GM12865 (cell line): ENCODE measurements at regions not wholly inside any gene's neighbourhood (a gene's known extent, or its start where the extent isn't known, plus 50 kb on each side); places are given as distances from the start of the nearest gene placed in this dataset.

Source experiments
- DNase-seq: peaks from one replicate; pipeline ENCODE4 v3.0.0; 2010; ENCODE audit warnings: low read depth
- H3K4me3 ChIP-seq: 2 replicates; pipeline ENCODE4 v1.5.1; 2011; ENCODE audit warnings: mild to moderate bottlenecking, low read depth, low read length, control low read depth
- TF ChIP-seq, protein P1 (sequence below): IDR thresholded peaks from 2 replicates; pipeline ENCODE4 v1.5.1; 2011; ENCODE audit warnings: low read length, control low read depth, low read depth, inconsistent platforms; ENCODE audit not compliant: insufficient read depth; ENCODE audit errors: missing control alignments

DNA sequence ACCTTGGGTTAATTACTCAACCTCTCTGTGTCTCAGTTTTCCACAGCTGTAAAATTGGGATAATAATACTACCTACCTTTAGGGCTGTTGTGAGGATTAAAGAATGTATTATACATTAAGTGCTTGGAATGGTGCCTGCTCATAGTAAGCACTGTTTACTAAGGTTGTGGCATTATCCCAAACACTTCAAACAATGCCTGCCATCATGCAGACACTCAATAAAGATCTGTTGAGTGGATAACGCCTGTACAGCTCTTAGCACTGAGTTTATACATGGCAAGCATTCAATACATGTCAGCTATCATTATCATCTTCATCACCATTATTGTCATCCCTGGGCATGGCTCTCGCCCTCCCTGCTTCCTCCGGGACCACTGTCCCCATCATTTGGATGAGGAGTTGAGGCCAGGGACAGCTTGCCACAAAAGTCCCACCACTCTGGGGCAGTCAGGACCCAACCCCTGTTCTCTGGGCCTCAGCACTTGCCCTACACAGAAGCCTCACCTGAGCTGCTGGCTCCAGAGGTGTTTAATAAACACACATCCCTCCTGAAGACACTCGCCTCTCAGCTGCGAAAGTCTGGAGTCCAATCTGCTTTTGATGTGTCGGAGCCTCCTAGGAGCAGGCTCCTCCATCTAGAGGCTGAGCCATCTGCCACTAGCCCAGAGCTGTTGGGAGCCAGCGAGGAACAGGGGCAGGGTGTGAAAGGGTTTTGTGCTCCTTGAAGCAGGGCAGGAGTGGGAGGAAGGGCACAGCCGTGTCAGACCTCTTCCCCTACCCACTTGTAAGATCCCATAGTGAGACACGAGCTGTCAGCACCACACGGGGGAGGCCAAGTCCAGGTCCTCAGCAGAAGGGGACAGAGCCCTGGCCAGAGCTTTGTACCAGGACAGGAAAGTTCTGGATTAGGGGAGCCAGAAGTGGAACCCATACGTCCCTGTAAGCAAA, 80.9 kb upstream of the ZC3H12A start:
- no peak for DNase-seq
- TF ChIP-seq, protein P1, sequence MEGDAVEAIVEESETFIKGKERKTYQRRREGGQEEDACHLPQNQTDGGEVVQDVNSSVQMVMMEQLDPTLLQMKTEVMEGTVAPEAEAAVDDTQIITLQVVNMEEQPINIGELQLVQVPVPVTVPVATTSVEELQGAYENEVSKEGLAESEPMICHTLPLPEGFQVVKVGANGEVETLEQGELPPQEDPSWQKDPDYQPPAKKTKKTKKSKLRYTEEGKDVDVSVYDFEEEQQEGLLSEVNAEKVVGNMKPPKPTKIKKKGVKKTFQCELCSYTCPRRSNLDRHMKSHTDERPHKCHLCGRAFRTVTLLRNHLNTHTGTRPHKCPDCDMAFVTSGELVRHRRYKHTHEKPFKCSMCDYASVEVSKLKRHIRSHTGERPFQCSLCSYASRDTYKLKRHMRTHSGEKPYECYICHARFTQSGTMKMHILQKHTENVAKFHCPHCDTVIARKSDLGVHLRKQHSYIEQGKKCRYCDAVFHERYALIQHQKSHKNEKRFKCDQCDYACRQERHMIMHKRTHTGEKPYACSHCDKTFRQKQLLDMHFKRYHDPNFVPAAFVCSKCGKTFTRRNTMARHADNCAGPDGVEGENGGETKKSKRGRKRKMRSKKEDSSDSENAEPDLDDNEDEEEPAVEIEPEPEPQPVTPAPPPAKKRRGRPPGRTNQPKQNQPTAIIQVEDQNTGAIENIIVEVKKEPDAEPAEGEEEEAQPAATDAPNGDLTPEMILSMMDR = no peak
- H3K4me3 ChIP-seq = no peak overlapping the region

DNA sequence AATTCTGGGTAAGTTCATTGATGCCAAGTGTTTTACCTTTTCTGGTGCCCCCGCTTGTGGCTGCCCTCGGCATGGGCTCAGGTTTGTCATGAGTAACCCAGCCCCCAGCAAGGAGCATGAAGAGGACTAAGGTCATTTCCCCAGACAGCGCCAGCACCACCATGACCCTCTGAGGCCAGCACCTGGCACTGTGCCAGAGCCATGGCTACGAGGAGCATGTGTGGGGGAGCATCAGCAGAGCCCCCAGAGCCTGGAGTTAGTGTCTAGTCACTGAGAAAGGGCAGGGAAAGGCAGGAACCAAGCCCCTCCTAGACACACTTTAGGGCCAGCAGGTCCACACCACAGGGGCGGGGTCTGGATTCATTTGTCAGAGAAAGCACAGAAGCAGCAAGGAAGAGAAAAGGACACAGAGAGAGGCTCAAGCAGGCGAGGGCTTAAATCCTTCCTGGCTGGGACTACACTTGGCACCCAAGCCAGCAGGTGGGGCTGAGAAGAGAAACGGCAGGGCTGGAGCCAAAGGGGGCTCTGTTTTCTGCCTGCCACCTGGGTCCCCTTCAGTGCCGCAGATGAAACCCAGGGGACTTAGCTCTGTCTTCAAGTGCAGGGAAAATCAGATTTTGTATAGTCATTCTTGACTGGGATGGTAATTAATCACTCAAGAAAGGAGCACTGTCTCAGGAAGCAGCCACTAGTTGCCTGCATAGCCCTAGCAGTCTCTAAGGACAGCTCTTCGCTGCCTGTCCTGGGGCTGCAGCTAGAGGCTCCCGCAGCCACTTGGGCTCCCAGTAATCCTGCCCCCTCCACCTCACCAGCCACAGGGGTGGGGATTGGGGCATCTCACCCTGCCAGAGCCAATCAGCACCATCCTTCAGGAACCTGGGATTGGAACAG, 79.6 kb upstream of the ZC3H12A start:
- TF ChIP-seq, protein P1 = no peak
- DNase-seq = no peak

DNA sequence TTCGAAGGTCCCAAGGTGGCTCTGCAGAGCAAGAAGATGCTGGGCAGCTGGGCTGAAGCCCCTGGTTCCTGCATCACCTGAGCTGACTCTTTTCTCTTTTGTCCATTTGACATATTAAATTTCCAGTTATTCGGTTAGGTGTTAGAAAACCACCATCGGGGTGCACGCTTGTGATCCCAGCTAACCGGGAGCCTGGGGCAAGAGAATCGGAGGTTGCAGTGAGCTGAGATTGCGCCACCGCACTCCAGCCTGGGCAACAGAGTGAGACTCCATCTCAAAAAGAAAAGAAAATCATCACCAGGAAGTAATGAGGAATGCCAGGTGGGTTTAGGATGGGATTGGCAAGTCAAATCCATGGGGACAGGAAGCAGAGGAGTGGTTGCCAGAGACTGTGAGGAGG, 76.3 kb upstream of the ZC3H12A start:
- DNase-seq = no peak
- no peak overlapping the region for H3K4me3 ChIP-seq
- TF ChIP-seq, protein P1 = no peak

More for the DNA sequence above, 79.6 kb upstream of the ZC3H12A start:
- H3K4me3 ChIP-seq = no peak overlapping the region

DNA sequence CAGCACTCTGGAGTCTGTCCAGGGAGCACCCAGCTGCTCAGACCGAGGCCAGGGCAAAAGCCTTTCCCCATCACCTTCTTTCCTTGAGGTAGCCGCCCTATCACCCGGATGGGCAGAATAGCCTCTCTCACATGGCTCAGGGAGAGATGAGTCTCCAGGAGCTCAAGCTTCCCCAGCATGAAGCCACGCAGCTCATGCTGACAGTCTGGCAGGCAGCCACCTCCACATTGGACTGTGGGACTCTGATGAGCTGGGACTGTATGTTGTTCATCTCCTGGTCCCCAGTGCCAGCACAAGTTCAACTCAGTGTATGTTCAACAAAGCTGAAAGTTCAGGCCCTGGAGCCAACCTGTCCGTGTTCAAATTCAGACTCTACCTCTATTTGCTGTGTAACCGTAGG, 75.2 kb upstream of the ZC3H12A start:
- H3K4me3 ChIP-seq = no peak overlapping the region
- TF ChIP-seq, protein P1 = no peak
- DNase-seq = no peak

DNA sequence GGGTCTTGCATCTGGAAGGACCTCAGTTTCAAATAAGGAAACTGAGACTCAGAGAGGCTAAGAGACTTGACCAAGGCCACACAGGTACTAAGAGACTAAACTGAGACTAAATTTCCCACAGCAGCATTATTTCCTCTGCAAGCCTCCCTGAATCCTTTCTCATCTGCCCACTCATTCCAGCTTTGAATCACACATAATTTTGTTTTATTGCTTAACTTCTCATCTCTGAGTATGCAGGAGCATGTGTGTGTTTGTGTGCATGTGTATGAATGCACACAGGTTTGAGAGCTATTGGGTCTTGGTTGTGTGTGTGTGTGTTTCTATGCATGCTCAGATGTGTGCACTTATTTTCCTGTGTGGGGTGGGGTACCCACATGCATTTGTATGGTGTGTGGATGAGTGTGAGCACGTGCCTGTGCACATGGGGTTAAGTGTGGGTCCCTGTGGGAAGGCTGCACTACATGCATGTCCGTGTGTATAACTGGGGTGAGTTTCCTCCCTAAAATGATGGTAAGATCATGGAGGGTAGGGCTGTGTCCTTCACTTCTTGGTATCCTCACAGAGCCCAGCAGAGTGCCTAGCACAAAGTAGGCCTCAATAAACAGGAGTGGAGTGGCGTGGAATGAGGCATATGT, 74.4 kb upstream of the ZC3H12A start:
- TF ChIP-seq, protein P1 = no peak
- no peak overlapping the region for H3K4me3 ChIP-seq
- no peak for DNase-seq

DNA sequence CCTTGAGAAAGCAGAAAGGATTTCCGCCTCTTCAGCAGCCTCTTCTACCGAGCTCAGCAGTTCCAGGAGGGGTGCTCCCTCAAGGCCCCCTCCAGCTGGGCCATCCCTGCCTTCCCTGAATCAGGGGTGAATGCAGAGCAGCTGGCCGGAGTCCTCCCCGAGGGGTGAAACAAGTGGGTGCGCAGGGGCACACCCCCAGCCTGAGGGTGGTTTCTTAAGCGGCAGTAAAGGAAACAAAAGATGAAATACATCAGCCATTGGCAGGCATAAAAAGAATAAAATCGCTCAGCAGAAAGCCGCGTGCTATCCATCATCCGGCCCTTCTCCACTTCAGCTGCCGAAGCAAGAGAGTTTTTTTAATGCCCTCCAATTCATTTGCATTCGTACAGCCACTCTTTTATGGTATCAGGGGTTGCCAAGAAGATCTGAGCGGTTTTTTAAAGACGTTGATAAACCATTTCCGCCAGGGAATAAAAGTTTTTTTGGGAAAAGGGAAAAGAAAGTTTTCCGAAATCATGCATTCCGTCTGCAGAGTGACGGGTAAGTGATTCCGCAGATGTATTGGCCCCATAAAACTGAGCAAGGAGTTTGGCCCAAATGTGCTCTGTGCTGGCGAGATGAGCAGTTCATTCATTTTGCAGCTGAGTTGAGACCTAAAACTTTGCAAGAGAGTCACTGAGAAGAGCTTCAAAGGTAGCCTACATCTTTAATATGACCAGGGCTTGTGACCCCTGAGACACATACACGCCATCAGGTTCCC, 73.7 kb upstream of the ZC3H12A start:
- TF ChIP-seq, protein P1 = no peak
- H3K4me3 ChIP-seq = no peak overlapping the region
- DNase-seq = no peak
